HG02588 (cell line): ENCODE measurements at regions not wholly inside any gene's neighbourhood (a gene's known extent, or its start where the extent isn't known, plus 50 kb on each side); places are given as distances from the start of the nearest gene placed in this dataset.

Experiments
- ATAC-seq: cut with Tn5 transposase; IDR thresholded peaks from one replicate; pipeline ENCODE4 v1.9.1; 2021; ENCODE audit warnings: mild to moderate bottlenecking, moderate library complexity; ENCODE audit not compliant: unreplicated experiment

DNA sequence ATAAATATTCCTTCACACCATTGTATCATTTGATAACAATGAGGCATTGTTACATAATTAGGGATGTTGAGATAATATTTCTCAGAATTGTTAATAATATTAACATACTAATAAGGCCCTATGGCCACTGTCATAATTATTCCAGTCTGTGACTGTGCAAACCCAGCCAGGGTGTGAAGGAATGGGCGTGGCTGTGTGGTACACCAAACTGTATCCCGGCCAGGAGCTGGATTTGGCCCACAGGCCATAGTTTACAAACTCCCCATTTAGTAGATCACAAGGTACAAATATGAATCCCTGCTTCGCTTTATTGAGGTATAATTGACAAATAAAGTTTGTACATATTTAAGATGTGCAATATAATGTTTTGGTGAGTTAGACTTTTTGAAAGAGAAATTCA, 894.7 kb downstream of the C6orf118 start:
- ATAC-seq, result no peak

DNA sequence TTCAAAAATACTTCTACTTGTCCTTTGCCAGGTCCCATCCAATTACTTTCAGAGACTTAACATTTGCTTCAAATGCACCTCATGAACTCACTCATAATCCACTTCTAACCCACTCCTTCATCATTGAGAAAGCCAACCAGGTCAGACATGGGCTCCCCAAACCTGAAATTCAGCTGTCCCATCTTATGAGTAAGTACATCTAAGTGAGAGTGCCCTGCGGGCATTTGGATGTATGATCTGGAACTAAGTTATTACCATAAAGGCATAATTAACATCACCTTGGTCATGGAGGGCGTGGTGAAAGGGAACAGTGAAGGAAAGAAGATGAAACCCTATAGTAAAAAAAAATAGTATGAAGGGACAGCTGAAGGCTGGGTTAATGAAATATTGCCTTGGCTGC, 896.8 kb downstream of the C6orf118 start:
- no peak for ATAC-seq

DNA sequence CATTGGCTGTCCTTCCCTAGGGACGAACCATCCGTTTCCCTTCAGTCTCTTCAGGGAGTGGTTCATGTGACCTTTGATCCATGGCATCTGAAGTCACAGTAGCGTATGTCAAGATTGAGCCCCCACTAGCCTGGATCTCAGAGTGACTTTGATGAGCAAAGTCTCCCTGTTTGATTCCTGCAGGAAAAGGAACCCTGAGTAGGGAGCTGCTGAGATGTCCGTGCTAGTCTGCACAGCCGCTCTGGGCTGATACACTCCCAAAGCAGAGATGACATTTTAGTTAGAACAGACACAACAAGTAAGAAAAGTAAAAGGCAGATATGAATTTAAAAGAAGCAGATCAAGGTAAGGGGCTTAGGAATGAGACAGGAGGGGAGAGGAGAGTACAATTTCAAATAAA, 899.4 kb downstream of the C6orf118 start:
- ATAC-seq, result no peak

DNA sequence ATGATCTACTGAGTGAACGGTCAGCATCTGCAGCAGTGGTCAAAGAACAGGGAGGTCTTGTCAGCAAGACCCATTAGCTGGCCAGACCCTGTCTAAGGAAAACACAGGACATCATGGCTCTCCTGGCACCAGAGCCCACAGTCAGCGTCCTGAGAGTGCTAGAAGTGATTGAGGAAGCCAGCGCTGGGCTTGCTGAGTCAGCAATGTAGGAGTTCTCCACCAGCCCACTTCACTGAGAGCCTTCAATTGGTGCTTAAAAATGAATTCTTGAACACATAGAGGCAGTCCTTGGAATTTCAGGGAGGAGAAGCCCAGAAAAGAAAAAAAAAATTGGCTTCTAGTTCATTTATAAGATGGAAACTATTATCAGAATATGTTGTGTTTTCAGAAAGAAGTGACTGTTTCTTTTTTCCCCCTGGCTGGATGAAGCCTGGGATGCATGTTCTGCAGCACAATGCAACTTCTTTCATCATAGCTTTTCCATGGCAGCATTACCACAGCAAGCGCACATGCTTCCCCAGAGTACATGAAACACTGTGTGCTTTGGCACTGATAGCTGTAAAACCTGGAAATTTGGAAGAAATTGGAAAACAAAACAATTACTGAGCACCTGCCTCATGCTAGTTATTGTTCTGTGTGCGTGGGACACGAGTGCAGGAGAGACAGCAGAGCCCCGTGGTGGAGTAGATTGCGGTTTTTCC, 899.9 kb downstream of the C6orf118 start:
- ATAC-seq, result no peak

DNA sequence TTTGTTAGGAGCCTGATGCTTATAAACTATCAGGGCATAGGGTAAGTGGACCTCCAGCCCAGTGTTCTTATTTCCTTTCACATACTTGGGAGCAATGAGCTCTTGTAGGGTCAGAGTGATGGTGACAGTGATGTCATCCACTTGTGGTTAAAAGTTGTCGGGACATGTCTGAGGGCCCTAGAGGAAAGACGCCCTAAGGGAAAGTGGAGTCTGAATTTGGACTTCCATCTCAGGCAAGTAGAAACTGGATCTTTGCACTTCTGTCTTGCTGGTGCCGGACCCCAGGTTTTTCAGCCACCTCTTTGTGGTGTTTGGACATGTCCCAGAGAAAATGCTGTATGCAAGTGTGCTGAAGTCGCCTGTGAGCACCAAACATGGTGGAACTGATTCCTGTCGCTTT, 900.5 kb downstream of the C6orf118 start:
- no peak for ATAC-seq

GRCh38 chr6:164404812-164405488, 904.5 kb downstream of the C6orf118 start:
- no peak for ATAC-seq

DNA sequence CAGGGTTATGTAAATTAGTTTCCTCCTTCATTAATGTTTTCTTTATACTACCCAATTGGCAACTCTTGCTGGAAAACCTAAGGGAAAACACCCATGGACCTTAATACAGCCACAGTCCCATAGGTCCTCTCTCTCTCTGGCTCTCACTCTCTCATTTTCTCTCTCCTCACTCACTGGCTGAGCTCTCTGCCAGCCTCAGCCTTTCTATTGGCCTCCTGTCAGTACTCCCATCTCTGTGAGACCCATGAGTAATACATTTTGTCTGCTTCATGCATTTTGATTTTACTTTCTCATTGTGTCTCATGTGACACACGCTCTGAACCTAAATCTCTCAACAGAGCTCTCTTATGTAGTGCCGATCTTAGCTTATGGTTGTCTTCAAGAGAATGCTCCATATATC, 907.5 kb downstream of the C6orf118 start:
- ATAC-seq, result no peak

GRCh38 chr6:164398647-164399046, 910.8 kb downstream of the C6orf118 start:
- no peak for ATAC-seq

GRCh38 chr6:164396071-164397047, 913.0 kb downstream of the C6orf118 start:
- ATAC-seq, result no peak

GRCh38 chr6:164379795-164380194, 929.6 kb downstream of the C6orf118 start:
- ATAC-seq, result no peak

- no peak for ATAC-seq
Observed at GRCh38 chr6:164378330-164378729, 931.1 kb downstream of the C6orf118 start.

DNA sequence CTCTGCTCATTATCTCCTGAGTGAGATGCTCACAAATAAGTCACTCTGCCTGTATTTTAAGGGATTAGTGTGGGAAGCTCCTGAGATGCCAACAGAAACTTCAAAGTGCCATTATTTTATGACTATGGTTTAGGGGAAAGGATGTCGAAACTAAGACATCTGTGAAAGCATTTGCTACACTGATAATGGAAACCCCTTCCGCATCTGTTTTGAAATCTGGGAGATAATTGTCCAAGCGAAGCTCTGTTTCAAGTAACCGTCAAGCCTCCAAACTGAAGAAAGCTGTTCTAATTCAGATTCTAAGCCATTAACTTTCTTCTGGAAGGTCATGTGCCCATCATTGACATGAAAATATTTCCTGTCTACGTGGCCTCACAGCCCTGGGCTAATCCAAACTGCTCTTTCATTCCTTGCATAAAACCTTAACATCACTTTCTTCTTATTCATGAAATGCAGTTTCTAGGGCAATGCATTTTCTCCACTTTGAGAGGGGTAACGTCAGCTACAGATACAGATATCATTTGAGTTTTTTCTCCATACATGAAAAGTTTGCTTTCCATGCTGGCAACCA, 932.0 kb downstream of the C6orf118 start:
- ATAC-seq, result no peak

GRCh38 chr6:164370773-164371172, 938.6 kb downstream of the C6orf118 start:
- no peak for ATAC-seq

DNA sequence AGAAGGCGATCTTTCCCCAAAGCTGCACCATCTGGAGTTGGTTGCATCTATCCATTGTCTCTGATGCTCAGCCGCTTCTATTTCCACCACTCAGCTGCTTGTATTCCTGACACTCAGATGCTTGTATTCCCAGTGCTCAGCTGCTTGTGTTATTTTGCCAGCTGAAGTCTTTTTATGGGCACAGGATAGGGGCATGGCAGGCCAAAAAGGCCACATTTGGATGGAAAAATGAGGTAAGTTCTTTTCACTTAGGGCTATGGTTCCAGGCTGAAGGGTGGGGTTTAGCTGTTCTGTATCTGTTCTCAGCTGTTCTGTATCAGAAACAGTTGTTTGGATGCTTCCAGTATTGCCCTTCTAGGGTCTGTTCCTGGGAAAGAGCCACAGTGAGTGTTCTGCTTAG, 944.9 kb downstream of the QKI start:
- ATAC-seq, result no peak

DNA sequence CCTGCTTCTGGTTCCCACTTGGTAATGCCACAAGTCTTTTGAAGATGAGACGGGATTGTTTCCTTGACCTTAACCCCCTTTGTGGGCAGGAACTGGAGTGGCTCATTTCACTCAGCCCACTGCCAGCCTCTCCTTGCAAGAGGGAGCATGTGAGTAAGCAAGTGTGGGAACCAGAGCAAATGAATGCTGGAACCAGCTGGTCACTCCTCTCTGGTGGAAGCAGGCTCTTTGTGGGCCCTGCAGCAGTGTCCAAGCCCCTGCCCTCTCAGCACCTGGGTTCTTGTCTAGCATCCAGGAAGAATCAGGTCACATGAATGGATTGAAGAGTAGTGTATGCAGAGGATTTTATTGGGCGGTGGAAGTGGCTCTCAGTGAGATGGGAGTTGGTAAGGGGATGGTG, 944.5 kb downstream of the QKI start:
- no peak for ATAC-seq

GRCh38 chr6:164356814-164357213, 942.3 kb downstream of the QKI start:
- ATAC-seq, result no peak

GRCh38 chr6:164347455-164347854, 932.9 kb downstream of the QKI start:
- no peak for ATAC-seq

DNA sequence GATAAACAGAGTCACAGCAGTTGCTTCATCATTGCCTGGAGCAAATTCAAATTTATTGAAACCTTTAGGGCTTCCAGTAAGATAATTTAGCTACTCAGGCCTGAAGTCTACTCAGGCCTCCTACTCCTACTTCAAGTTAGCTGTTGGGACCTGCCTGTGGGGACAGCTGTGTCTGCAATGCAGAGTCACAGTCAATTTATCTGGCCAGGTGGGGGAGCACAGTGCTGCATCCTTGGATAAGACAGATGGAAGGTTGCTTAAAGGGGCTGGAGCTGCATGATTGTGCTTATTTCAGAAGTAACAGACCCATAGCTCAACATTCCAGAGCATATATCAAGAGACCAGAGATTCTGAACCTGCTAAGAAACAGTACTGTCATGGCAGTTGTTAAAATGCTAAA, 932.1 kb downstream of the QKI start:
- ATAC-seq, result no peak

- no peak for ATAC-seq
Observed at GRCh38 chr6:164345806-164346496, 931.4 kb downstream of the QKI start.

DNA sequence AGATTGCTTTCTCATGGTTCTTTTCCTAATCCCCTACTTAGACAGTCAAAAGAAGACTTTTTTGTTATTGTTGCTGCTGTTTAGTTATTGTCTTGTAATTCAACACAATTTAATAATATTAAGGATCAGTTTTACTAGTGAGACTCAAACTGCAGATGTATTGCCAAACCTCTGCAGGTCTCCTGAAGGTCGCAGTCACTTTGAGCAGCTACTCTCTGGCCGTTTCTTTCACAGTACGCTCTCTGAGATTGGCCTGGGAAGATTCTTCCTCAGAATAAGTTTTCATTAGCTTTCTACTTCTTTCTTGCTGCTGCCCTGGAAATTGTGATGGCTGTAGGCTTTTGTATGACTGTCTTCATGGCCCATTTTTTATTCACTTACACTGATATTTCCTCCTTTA, 930.8 kb downstream of the QKI start:
- no peak for ATAC-seq
